Activated CD8-positive, alpha-beta memory T cell treated with anti-CD3 and anti-CD28 coated beads, Interleukin-2, amount 10 ng/mL, durations not matched to agents 7 days and 5 days (primary cell): ENCODE measurements at regions not wholly inside any gene's neighbourhood (a gene's known extent, or its start where the extent isn't known, plus 50 kb on each side); places are given as distances from the start of the nearest gene placed in this dataset.
"Not testable (repeated sequence)": the region's sequence is repeated elsewhere in the genome, so short reads cannot be mapped to it uniquely, and the experiment has no call there.

Source experiments
- ATAC-seq: fragments of 150-1000 bp; cut with Tn5 transposase; one replicate; pipeline ENCODE4 v1.10.0; 2021; ENCODE audit warnings: moderate library complexity
- CTCF ChIA-PET: fragments of 350-600 bp; sonication (Branson Sonifier 250); formaldehyde crosslinking; loops from one replicate; lab custom pipeline; 2021; ENCODE audit warnings: antibody characterized with exemption; lab: Charles Lee
- DNase-seq: peaks from one replicate; pipeline ENCODE4 v3.0.0-alpha.2; 2020
- H3K27ac Mint-ChIP-seq: one replicate; pipeline ENCODE4 v1.8.0; 2021; ENCODE audit warnings: mild to moderate bottlenecking, mixed read lengths
- H3K27me3 Mint-ChIP-seq: one replicate; pipeline ENCODE4 v1.8.0; 2021; ENCODE audit warnings: mixed read lengths
- H3K36me3 Mint-ChIP-seq: one replicate; pipeline ENCODE4 v1.8.0; 2021; ENCODE audit warnings: mild to moderate bottlenecking, mixed read lengths
- H3K4me1 Mint-ChIP-seq: one replicate; pipeline ENCODE4 v1.8.0; 2021; ENCODE audit warnings: mixed read lengths
- H3K4me3 Mint-ChIP-seq: one replicate; pipeline ENCODE4 v1.8.0; 2021; ENCODE audit warnings: mild to moderate bottlenecking, moderate library complexity, mixed read lengths
- H3K9me3 Mint-ChIP-seq: one replicate; pipeline ENCODE4 v1.8.0; 2022; ENCODE audit warnings: low read depth, mixed read lengths

DNA sequence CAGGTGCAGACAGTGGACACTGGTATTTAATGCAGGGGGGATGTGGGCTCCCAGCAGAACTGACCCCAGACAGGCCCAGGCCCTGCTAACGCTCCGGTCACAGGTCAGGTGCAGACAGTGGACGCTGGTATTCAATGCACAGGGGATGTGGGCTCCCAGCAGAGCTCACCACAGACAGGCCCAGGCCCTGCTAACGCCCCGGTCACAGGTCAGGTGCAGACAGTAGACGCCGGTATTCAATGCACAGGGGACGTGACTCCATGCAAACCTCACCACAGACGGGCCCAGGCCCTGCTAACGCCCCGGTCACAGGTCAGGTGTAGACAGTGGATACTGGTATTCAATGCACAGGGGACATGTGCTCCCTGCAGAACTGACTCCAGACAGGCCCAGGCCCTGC is 98.0 kb downstream of the SHOX start:
- peaks cover 15% of the 10 kb centered on the region for H3K9me3 Mint-ChIP-seq
- H3K27ac Mint-ChIP-seq, H3K27me3 Mint-ChIP-seq, H3K4me3 Mint-ChIP-seq, H3K4me1 Mint-ChIP-seq, ATAC-seq, DNase-seq, H3K36me3 Mint-ChIP-seq, CTCF ChIA-PET: not testable (repeated sequence)

DNA sequence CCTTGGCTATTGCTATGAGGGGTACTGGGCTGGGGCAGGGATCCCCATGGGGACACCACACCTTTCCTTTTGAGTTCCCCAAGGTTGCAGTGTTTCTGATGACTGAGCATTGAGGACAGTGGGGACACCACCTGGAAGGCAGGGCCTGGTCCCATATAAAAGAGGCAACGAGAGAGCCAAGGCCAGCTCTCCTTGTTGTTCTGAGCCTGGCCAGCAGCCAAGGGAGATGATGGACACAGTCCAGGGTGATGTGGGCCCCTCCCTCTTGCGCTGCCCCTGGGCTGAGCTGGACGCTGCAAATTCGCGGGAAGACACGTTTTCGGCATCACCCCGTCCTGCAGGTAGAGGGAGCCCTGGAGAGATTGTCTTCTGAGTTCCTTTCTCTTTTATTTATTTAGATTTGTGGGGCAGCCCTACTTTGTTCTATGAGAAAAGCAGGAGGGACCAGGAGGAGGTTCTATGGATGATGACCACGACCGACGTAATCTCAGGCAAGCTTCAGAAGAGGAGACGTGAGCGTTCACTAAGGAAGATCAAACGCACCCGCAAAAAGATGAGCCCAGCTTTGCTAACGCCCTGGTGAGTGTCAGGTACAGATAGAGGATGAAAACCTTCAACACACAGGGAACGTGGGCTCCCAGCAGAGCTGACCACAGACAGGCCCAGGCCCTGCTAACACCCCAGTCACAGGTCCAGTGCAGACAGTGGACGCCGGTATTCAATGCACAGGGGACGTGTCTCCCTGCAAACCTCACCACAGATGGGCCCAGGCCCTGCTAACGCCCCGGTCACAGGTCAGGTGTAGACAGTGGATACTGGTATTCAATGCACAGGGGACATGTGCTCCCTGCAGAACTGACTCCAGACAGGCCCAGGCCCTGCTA is 97.4 kb downstream of the SHOX start:
- DNase-seq (no peak), ATAC-seq (no peak)
- Mint-ChIP-seq H3K27me3 (no peaks in the 10 kb centered on the region), H3K9me3 (peaks cover 19% of the 10 kb centered on the region), H3K36me3 (peaks cover 4% of the 10 kb centered on the region), H3K4me1 (no peaks in the 10 kb centered on the region), H3K27ac (no peak overlapping the region), H3K4me3 (no peak overlapping the region)
- CTCF ChIA-PET = no interaction called here

DNA sequence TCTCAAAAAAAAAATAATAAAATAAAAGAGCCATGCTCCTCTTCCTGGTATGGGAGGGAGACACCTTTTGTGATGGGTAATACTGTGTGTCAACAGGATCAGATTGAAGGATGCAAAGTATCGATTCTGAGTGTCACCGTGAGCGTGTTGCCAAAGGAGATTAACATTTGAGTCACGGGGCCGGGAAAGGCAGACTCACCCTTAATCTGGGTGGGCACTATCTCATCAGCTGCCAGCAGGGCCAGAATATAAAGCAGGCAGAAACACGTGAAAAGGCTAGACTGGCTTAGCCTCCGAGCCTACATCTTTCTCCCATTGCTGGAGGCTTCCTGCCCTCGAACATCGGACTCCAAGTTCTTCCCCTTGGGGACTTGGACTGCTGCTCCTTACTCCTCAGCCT is 95.4 kb downstream of the SHOX start:
- H3K27me3 Mint-ChIP-seq = no peaks in the 10 kb centered on the region
- peaks cover 4% of the 10 kb centered on the region for H3K36me3 Mint-ChIP-seq
- H3K27ac Mint-ChIP-seq = no peak overlapping the region
- H3K9me3 Mint-ChIP-seq = peaks cover 19% of the 10 kb centered on the region
- CTCF ChIA-PET = no interaction called here
- H3K4me1 Mint-ChIP-seq = no peaks in the 10 kb centered on the region
- ATAC-seq (no peak), DNase-seq (no peak)
- H3K4me3 Mint-ChIP-seq = no peak overlapping the region

GRCh38 chrX:724256-724655 is 93.7 kb downstream of the SHOX start:
- no peak for DNase-seq

GRCh38 chrX:723781-724180 is 93.2 kb downstream of the SHOX start:
- H3K36me3 Mint-ChIP-seq = peaks cover 4% of the 10 kb centered on the region
- H3K9me3 Mint-ChIP-seq = peaks cover 19% of the 10 kb centered on the region
- CTCF ChIA-PET = no interaction called here
- no peaks in the 10 kb centered on the region for H3K4me1 Mint-ChIP-seq
- no peak overlapping the region for H3K4me3 Mint-ChIP-seq
- no peak for ATAC-seq
- DNase-seq = no peak
- H3K27me3 Mint-ChIP-seq = no peaks in the 10 kb centered on the region
- no peak overlapping the region for H3K27ac Mint-ChIP-seq

More at GRCh38 chrX:724256-724655, 93.7 kb downstream of the SHOX start:
- Mint-ChIP-seq H3K27me3 (no peaks in the 10 kb centered on the region), H3K4me1 (no peaks in the 10 kb centered on the region), H3K4me3 (no peak overlapping the region), H3K27ac (no peak overlapping the region), H3K9me3 (peaks cover 19% of the 10 kb centered on the region), H3K36me3 (peaks cover 4% of the 10 kb centered on the region)
- CTCF ChIA-PET = no interaction called here
- no peak for ATAC-seq

DNA sequence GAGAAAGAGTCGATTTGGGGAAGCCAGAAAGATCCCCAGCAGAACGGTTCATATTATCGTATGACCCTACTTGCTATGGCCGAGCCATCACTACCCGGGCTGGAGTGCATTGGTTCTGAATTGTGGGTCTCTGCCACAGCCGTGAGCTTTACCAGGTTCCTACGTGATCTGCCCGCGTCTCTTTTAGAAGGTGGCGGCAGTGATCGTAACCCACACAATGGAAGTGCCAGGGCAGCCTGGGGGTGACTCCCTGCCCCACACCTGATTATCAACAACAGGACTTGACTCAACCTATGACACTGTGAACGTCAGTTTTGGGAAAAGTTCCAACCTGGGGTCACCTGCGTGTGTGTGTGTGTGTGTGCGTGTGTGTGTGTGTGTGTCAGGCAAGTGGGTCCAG is 90.8 kb downstream of the SHOX start:
- Mint-ChIP-seq H3K4me3 (no peak overlapping the region), H3K4me1 (no peaks in the 10 kb centered on the region), H3K9me3 (peaks cover 23% of the 10 kb centered on the region), H3K36me3 (peaks cover 4% of the 10 kb centered on the region), H3K27ac (no peak overlapping the region), H3K27me3 (no peaks in the 10 kb centered on the region)
- CTCF ChIA-PET = no interaction called here
- DNase-seq (no peak), ATAC-seq (no peak)

- Mint-ChIP-seq H3K4me1 (no peaks in the 10 kb centered on the region), H3K4me3 (no peak overlapping the region), H3K9me3 (peaks cover 24% of the 10 kb centered on the region), H3K27ac (no peak overlapping the region), H3K36me3 (peaks cover 4% of the 10 kb centered on the region), H3K27me3 (no peaks in the 10 kb centered on the region)
- CTCF ChIA-PET = no interaction called here
- DNase-seq (no peak), ATAC-seq (no peak)
Measured at GRCh38 chrX:720825-721224, 90.2 kb downstream of the SHOX start.

- Mint-ChIP-seq H3K4me3 (no peak overlapping the region), H3K27me3 (no peaks in the 10 kb centered on the region), H3K27ac (no peak overlapping the region), H3K36me3 (peaks cover 2% of the 10 kb centered on the region), H3K9me3 (peaks cover 22% of the 10 kb centered on the region), H3K4me1 (no peaks in the 10 kb centered on the region)
- no peak for DNase-seq
- ATAC-seq = no peak
- CTCF ChIA-PET = no interaction called here
Measured at GRCh38 chrX:720250-720649, 89.7 kb downstream of the SHOX start.

- CTCF ChIA-PET = no interaction called here
- DNase-seq = no peak
- H3K27ac Mint-ChIP-seq = no peak overlapping the region
- no peak for ATAC-seq
- no peaks in the 10 kb centered on the region for H3K4me1 Mint-ChIP-seq
- H3K36me3 Mint-ChIP-seq = no peaks in the 10 kb centered on the region
- H3K9me3 Mint-ChIP-seq = peaks cover 27% of the 10 kb centered on the region
- no peaks in the 10 kb centered on the region for H3K27me3 Mint-ChIP-seq
- H3K4me3 Mint-ChIP-seq = no peak overlapping the region
Measured at GRCh38 chrX:716136-716535, 85.5 kb downstream of the SHOX start.

GRCh38 chrX:714131-714530 is 83.5 kb downstream of the SHOX start:
- no peak for ATAC-seq
- DNase-seq = no peak
- no peaks in the 10 kb centered on the region for H3K4me1 Mint-ChIP-seq
- H3K9me3 Mint-ChIP-seq = peaks cover 29% of the 10 kb centered on the region
- no peak overlapping the region for H3K27ac Mint-ChIP-seq
- no peaks in the 10 kb centered on the region for H3K36me3 Mint-ChIP-seq
- CTCF ChIA-PET = no interaction called here
- no peaks in the 10 kb centered on the region for H3K27me3 Mint-ChIP-seq
- H3K4me3 Mint-ChIP-seq = no peak overlapping the region
